HFFc6 (cell line): ENCODE measurements at regions not wholly inside any gene's neighbourhood (a gene's known extent, or its start where the extent isn't known, plus 50 kb on each side); places are given as distances from the start of the nearest gene placed in this dataset.

Experiments used
- DNase-seq: peaks from one replicate; pipeline ENCODE4 v3.0.0-alpha.2; 2018
- H3K27ac Mint-ChIP-seq: 2 replicates; pipeline ENCODE4 v1.8.0; 2020; ENCODE audit warnings: mild to moderate bottlenecking, mixed read lengths
- H3K27me3 Mint-ChIP-seq: 2 replicates; pipeline ENCODE4 v1.8.0; 2021; ENCODE audit warnings: mild to moderate bottlenecking, moderate library complexity, mixed read lengths; ENCODE audit not compliant: insufficient read depth
- H3K36me3 Mint-ChIP-seq: 2 replicates; pipeline ENCODE4 v1.8.0; 2021; ENCODE audit warnings: low read depth, mixed read lengths
- H3K4me1 Mint-ChIP-seq: 2 replicates; pipeline ENCODE4 v1.8.0; 2020; ENCODE audit warnings: low read depth, mixed read lengths
- H3K4me3 Mint-ChIP-seq: 2 replicates; pipeline ENCODE4 v1.8.0; 2020; ENCODE audit warnings: mild to moderate bottlenecking, moderate library complexity, mixed read lengths
- H3K9me3 Mint-ChIP-seq: 2 replicates; pipeline ENCODE4 v1.8.0; 2020; ENCODE audit warnings: mild to moderate bottlenecking, mixed read lengths
- CTCF ChIP-seq: fragments of 200-600 bp; sonication (generic); IDR thresholded peaks from 2 replicates; pipeline ENCODE4 v1.5.0; 2021; ENCODE audit warnings: antibody characterized with exemption, mild to moderate bottlenecking

- TF ChIP-seq CTCF: no peak
- H3K9me3 Mint-ChIP-seq: no peaks in the 10 kb centered on the region
- H3K4me3 Mint-ChIP-seq: no peak overlapping the region
- H3K27me3 Mint-ChIP-seq: no peaks in the 10 kb centered on the region
- H3K27ac Mint-ChIP-seq: no peak overlapping the region
- H3K4me1 Mint-ChIP-seq: no peaks in the 10 kb centered on the region
- no peaks in the 10 kb centered on the region for H3K36me3 Mint-ChIP-seq
- no peak for DNase-seq
Measured at GRCh38 chrX:8939322-8939721, 94.6 kb downstream of the FAM9B start.

DNA sequence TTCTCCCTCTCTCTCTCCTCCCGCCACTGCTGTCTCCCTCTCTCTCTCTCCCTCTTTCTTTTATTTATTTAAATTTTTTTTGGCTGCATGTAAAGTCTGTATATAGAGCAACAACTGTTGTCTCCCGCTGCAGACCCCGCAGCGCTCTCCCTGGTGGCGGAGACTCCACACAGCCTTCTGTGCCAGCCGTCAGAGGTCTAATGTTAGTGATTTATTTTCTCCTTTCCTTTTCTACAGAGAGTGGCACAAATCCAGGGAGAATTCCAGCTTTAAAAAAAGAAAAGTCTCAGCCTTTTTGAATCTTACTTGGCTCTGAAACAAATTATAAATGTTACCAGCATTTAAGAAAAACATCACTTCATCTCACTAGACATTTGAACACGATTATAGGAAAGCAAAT is 106.2 kb downstream of the FAM9B start:
- no peak overlapping the region for H3K4me3 Mint-ChIP-seq
- H3K27me3 Mint-ChIP-seq: peaks cover 4% of the 10 kb centered on the region
- no peak overlapping the region for H3K27ac Mint-ChIP-seq
- no peaks in the 10 kb centered on the region for H3K36me3 Mint-ChIP-seq
- H3K9me3 Mint-ChIP-seq: no peaks in the 10 kb centered on the region
- TF ChIP-seq CTCF: no peak
- H3K4me1 Mint-ChIP-seq: no peaks in the 10 kb centered on the region
- no peak for DNase-seq

GRCh38 chrX:8927066-8927635 is 106.8 kb downstream of the FAM9B start:
- no peak for DNase-seq
- Mint-ChIP-seq H3K36me3 (no peaks in the 10 kb centered on the region), H3K9me3 (no peaks in the 10 kb centered on the region), H3K27ac (no peak overlapping the region), H3K27me3 (peaks cover 4% of the 10 kb centered on the region), H3K4me1 (no peaks in the 10 kb centered on the region), H3K4me3 (no peak overlapping the region)
- TF ChIP-seq CTCF: no peak

DNA sequence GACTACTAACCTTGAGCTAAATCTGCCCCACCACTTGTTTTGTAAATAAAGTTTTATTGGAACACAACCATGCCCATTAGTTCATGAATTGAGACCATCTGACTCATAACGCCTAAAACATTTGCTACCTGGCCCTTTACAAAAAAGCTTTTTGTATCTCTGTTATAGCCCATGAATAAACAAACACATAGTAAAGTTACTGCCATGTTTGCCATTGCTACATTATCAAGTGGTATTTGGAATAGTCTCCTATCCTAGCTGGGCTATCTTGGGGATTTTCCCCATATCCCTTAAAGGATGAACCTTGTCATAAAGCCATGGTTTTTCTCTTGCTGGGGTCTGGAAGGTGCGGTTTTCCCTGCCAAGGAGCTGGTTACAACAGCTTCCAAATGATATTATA is 112.3 kb downstream of the FAM9B start:
- Mint-ChIP-seq H3K9me3 (no peaks in the 10 kb centered on the region), H3K4me3 (no peak overlapping the region), H3K27me3 (peaks cover 5% of the 10 kb centered on the region), H3K27ac (no peak overlapping the region), H3K36me3 (no peaks in the 10 kb centered on the region), H3K4me1 (no peaks in the 10 kb centered on the region)
- no peak for DNase-seq
- no peak for TF ChIP-seq CTCF

DNA sequence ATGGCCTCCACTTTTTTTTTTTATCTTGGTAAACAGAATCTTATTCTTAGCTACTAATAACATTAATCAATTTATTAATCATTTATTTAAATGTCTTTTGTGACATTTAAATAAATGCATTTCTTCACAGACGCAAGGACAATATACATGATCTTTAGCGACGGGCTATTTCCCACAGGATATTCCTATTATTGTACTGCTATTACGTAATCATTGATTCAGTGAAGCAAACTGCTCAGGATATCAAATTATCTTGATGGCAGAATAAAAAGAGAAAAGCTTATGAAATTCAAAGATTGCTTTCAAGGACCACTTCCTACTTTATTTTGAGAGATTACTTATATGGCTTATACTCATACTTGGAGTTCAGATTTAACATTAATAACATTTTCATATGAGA is 114.1 kb downstream of the FAM9B start:
- no peak for DNase-seq
- no peaks in the 10 kb centered on the region for H3K36me3 Mint-ChIP-seq
- no peak overlapping the region for H3K4me3 Mint-ChIP-seq
- H3K27me3 Mint-ChIP-seq: peaks cover 2% of the 10 kb centered on the region; the same call in 1 of the 2 replicates
- H3K9me3 Mint-ChIP-seq: no peaks in the 10 kb centered on the region
- no peaks in the 10 kb centered on the region for H3K4me1 Mint-ChIP-seq
- H3K27ac Mint-ChIP-seq: no peak overlapping the region
- TF ChIP-seq CTCF: no peak

GRCh38 chrX:8916697-8917096 is 115.5 kb upstream of the FAM9A start:
- H3K27ac Mint-ChIP-seq: no peak overlapping the region
- peaks cover 2% of the 10 kb centered on the region; the same call in 1 of the 2 replicates for H3K27me3 Mint-ChIP-seq
- DNase-seq: no peak
- no peak overlapping the region for H3K4me3 Mint-ChIP-seq
- H3K36me3 Mint-ChIP-seq: no peaks in the 10 kb centered on the region
- TF ChIP-seq CTCF: no peak
- H3K4me1 Mint-ChIP-seq: no peaks in the 10 kb centered on the region
- no peaks in the 10 kb centered on the region for H3K9me3 Mint-ChIP-seq
